Activated CD4-positive, alpha-beta T cell treated with anti-CD3 and anti-CD28 coated beads, Interleukin-2, amount 50 U/mL, for 16 hours (primary cell): ENCODE measurements at regions not wholly inside any gene's neighbourhood (a gene's known extent, or its start where the extent isn't known, plus 50 kb on each side); places are given as distances from the start of the nearest gene placed in this dataset.

Experiments
- DNase-seq: peaks from one replicate; pipeline ENCODE4 v3.0.0-alpha.2; 2020

DNA sequence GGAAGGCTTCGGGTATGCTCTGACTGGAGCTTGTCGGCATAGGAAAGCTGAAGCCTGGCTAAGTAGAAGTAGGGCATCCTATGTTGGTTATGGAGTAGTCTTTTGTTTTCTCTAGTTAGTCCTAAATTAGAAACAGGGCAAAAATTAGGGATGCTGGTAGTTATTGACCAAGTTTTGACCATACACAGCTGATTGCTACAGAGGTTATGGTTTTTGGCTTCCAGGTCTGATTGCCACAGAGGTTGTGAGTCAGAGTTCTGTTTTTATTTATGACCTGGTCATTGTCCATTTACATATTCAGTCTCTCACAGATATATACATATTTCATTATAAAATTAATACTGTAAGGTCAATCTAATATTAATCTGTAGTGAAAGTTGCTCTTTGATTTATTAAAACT lies 219.2 kb downstream of the FSCB start:
- DNase-seq: no peak

DNA sequence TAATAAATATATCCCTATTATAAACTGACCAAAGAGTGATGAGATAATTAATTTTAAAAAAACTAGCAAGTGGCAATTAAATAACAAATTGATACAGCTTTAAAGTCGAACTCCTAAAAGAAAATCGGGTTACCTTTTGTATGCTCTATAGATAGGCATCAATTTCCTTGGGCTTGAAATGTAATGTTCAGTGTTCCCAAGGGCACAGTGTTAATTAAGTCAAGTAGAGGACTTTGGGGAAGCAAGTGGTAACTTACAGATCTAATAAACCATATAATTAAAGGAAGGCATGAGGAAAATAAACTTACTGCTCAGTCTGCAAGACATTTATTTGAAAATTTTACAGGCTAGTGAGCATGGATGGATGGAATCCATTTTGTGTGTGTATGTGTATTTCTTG lies 220.9 kb downstream of the FSCB start:
- DNase-seq: no peak

DNA sequence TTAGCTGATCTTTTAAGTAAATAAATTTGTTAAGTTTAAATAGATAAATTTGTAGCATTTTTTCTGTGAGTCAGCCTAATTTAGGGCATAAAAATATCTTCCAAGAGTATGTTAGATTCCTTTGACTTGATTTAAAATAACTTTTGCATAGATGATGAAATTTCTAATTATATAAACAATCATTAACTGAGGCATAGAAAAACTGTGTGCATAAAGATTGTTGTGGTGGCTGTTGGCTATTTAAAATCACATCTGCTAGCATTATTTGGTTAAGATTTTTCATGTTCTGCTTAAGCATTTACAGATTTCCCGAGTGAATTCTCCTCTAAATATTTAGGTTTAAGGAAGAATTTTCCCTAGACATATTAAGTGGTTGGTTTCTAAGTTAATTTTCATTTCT lies 223.2 kb downstream of the FSCB start:
- DNase-seq: no peak

DNA sequence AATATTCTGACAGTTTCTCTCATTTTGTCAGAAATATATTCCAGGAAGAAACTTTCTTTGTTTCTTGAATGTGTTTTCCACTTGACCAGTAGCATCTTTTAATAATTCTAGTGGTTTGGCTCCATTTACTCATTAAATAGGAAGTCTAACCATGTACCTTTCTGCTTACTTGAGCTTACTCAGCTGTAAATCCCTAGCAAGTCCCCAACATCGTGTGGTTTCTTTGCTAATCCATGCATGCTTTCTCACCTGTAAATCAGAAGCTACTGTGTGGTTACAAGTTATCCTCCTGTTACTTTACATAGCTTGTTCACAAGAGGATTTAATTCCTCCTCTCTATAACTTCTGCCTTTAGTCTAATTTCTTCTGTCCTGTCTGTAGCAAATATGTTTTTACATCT lies 227.7 kb downstream of the FSCB start:
- DNase-seq: no peak

DNA sequence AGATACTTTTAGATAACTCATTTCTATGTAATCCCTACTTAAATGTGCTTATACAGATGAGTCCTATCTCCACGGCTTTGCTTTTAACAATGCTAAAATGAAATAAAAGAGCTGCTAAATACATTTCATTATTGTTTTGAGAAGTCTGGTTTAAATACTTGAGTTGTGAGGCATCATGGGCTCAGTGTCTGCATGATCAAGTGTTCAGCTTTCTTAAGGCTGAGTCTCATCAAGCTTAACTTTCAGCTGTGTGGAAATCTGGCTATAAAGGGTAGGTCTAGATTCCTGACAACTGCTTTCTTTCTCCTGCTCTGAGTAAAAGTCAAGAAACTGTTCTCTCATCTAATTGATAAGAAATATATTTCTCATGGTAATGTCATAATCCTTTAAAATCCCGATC lies 235.4 kb downstream of the FSCB start:
- DNase-seq: no peak

DNA sequence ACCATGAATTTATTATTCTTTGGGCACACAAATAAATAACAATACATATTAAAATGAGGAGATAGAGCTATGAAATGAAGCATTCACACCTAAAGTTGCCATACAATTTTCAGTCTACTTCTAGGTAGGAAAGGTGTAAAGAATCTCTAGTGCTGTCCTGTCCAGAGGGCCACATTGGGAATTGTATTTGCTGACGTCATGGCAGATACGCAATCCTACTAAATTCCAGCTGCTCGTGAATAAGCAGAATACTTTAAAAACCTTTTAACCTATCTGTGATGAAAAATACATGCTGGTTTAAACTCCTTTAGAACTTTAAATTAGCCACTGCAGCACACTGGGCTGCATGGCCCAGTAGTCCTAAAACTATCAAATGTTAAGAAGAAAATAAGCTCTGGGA lies 236.1 kb downstream of the FSCB start:
- DNase-seq: no peak

DNA sequence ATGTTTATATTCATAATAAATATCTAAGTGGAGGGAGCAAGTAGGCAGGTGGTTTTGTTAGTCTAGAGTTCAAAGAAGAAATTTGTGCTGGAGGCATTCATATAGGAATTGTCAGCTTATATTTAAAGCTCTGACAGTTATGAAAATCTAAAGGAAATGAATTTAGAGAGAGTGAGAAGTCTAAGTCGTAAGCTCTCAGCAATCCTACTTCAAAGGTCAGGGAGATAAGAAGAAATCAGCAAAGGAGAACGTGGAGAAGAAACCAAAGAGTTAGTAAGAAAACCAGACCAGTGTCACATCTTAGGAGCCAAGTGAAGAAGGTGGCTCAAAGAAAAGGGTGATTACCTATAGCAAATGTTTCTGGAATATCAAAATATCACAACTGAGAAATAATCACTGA lies 241.8 kb downstream of the FSCB start:
- DNase-seq: no peak

DNA sequence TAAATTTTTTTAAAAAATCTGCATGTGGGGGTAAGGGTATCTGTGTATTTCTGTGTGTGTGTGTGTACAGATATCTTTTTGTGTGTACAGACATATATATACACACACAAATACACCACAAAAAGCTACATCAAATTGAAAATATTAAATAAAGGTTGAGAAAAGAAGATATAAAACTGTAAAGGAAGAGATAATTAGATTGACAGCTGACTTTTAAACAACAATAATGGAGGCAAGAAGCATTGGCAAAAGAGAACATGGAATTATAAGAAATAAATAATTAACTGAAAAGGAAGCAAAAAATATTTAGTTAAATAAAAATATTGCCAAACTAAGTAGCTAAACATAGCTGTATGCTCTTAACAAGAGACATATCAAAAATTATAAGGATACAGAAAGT lies 291.4 kb downstream of the FSCB start:
- no peak for DNase-seq

DNA sequence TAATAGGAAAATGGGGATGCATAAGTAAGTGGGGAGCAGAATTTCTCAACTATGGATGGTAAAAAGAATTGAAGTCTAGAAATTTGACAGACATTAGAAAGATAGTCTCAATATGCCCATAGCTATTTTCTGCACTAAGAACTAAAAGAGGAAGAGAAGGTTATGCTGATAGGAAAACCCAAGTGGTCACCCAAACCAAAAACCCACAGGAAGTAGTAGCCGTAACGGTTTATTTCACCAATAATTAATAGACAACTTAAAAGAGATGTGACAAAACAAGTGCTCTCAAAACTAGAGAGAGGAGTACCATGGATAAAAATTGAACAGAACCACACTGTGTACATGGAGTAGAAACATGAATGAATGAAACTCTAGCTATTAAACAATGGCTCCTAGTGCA lies 295.4 kb downstream of the FSCB start:
- DNase-seq: no peak

DNA sequence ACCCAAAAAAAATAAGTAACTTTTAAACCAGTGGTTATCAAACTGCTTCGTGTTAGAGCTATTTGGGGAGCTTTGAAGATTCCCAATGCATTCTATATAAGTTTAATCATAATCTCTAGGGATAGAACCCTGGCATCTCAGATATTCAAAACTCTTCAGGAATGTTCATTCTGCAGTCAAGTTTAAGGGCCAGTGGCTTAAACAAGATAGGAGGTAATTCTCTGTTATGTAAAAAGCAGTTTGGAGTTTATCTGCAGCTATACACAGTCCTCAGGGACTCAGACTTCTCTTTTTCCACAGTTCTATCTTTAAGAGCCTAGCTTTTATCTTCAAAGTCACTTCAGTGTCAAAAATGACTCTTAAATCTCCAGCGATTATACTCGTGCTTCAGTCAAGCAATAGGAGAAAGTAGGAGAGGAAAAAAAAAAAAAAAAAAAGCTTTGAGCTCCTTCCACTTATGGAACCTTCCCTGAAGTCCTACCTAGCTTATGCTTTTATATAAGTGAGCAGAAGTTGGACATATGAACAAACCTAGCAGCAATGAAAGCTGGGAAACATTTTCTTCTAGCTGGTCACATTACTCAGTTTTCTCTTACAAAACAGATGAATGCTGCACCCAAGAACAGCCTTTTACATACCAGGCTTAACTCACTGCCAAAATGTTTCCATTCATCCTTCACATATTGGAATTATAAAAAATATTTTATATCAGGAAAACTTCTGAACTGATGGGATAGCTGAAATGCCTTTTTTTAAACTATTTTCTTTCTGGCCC lies 302.8 kb downstream of the FSCB start:
- DNase-seq: no peak

DNA sequence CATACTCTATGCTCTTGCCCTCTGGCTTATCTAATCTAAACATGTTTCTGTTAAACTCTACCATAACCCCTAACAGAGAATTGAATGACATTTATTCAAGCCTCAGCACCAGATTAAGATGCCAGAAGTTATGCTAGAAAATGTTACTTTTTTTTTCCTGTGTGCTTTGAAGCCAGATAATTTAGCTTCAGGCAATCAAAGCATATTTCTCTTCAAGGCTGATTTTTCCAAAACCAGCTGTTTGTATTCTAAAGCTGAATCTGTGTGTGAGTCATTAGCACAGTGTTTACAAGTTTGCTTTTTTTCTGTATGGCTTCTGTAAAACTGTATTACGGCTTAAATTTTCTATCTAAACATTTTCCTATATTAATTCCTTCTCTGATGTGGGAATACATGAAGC lies 326.1 kb downstream of the FSCB start:
- no peak for DNase-seq

DNA sequence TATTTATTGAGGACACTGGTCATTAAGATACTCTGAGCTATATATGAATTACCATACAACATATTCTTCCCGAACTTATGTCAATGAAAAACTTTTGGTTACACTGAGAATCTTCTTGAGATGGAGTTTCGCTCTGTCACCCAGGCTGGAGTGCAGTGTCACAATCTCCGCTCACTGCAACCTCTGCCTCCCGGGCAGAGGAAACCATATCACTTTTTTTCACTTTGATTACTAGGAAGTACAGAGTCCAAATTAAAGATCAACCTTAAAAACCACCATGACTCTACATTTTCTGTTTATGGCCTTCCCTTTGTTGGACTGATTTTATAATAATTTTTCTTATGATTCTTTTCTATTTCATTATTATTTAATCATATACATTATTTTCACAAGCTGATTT lies 336.5 kb downstream of the FSCB start:
- no peak for DNase-seq

DNA sequence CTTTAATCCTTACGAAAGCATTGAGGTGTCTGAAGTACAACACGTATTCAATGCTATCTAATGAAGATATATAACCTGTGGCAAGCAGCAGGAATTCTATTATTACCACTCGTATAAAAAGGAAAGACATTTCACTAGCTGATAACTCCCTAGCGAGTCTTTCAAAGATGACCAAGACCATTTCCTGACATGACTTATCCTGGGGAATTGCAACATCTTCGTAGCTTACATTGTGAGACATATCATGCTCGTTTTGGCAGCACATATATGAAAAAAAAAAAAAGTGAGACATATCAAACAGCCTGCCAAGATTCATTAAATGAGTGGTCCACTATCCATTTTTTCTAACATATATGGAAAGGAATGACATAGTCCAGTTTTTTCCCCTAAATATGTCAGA lies 337.0 kb downstream of the FSCB start:
- no peak for DNase-seq

DNA sequence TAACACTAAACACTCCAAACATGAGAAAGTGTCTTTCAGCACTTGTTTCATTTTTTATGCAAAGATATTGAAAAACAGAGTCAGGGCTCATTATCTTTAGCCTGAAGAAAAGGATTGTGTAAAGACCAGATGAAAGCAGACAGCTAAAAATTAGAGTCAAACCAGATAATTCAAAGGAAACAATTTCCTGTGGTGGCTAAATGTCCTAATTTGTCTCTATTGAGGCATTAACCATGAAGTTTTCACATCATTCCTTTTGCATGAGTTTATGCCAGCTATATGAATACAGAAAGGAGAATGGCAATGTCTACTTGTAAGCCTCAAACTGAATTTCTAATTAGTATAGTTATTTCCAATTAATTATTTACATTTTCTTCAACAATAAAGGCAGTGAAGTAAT lies 338.5 kb downstream of the FSCB start:
- DNase-seq: no peak

DNA sequence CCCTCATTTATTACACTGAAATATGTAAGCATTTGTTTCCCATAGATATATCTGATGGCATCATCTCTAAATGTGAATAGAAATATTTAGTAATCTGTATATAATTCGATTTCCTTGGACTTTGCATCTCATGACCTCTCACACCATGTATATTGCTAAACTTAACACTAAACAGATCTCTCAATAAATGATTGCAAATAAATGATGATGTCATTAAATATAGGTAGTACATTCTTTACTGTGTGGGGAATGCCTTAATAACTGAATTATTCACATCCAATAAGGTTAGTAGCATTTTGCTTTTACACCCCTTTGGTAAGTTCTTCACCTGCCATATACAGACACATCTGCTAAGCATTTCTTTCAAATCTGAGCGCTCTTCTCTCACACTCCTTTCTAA lies 340.5 kb downstream of the FSCB start:
- DNase-seq: no peak

DNA sequence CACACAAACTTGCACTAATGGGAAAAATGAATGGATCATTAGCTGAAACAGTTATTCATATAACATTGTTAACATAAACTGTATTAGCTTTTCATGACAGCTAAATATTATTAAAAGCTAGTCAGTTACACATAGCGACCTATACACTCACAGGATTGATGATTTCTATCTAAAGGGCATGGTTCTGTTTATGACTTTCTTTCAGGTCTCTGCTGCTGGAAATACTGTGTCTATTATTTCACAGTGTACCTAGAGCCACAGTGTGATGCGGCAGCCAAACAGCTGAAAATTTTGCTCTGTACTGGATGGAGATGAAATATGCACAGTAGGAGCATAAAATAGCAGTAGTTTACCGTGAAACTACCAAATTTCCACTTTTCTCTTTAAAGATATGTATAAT lies 341.1 kb downstream of the FSCB start:
- no peak for DNase-seq

DNA sequence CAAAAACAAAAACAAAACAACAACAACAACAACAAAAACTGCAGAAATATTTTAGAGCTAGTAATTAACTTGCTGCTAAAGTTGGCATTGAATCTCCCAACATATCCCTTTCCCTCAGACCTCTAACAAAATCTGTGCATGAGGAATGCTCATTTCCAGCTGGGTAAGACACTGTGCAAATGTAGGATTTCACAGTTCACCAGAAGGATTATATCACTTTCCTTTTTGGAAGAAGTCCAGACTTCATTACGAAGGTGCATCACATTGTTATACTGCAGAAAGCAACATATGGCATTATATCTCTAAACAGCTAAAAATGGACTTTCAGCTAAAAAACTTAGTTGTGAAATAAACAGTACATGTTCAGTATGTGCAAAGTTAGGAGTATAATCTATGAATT lies 341.8 kb downstream of the FSCB start:
- no peak for DNase-seq

DNA sequence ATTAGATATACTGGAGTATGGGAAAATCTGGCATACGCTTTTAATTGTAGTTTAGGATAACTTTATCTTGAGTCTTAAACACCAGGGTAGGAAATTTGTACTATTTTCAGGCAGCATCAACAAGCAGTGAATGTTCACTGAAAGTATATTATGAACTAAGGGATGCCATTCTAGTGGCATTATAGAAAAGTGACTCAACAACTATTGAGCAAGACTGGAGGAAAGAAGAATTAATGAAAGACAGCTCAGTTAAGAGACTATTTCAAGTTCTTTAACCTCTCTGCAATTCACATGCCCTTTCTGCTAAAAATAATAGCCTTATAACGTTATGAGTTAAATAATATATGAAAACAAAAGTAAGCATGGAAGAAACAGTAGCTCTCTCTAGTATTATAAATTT lies 343.1 kb downstream of the FSCB start:
- no peak for DNase-seq

DNA sequence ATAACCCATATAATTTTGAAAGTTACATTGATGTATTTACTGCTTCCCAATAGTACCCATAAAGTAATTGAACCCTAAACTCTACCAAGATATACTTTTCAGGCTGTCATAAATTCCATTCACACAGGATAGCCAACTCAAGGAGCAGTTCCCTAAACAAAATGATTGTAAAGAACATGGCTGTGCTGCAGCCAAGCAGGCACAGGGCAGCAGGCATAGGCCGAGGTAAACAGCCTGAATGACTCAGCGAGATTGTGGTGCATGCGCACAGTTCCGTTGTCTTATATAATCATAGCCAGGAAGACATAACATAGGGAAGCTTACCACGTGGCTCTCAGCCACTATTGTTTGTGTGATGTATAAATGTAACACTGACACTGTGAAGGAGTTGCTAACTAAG lies 344.9 kb downstream of the FSCB start:
- no peak for DNase-seq

DNA sequence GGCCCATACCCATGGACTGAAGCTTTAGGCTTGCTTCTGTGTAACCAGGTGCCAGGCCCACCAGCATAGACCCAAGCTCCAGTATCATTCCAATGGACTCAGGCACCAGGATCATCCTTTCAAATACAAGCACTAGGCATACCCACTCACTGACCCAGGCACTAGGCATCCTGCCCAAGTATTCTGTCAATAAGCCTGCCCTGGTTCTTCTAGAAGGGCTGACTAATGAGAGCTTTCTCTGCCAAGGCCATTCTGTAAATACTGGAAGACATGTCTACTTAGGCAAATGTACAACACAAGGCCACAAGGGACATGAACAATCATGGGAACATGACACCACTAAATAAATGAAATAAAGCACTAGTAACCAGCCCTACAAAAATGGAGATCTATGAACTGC lies 352.2 kb downstream of the FSCB start:
- no peak for DNase-seq

DNA sequence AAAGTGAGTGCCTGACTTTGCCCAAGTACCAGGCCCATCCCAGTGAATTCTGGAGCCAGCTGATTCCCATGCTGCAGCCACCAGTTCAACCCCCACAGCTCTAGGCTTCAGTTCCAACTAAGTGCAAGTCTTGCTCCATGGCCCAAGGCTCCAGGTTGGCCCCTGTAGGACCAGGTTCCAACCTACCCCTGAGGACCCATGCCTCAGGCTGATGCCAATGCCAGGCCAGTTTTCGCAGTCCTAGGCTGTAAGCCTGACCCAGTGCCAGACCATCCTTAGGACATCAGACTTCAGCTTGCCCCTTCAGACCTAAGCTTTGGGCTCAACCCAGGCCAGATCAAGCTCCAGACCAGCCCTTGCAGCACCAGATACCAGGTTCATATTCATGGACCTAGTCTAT lies 352.6 kb downstream of the FSCB start:
- no peak for DNase-seq

DNA sequence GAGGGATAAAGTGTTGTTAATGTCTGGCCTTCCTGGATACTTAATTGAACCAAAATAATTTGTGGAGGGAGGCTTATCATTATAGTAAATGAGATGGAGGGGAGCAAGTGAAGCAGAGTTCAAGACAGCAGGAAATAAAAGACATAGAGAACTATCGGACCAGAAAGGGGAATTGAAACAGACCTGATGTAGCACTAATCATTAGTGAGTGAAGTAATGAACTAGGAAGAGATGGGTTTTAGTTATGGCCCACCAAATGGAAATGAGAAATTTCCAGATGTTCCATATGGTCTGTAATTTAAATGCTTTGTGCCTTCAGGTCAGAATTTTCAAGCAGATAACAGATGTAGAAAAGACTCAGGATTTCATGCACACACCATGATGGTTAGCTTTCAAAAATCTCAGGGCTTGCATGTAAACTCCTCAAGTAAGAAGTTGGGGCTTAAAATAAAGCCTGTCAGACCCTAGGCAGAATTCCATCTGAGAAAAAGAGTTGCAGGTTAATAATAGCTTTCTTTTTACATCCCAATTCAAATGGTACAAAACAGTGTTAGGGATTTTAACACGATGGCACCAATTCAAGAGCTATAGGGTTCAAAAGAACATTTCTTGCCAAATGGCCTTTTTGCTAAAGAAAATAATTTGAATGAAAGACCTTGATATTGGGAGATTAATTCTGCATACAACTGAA lies 355.8 kb downstream of the FSCB start:
- DNase-seq: no peak

DNA sequence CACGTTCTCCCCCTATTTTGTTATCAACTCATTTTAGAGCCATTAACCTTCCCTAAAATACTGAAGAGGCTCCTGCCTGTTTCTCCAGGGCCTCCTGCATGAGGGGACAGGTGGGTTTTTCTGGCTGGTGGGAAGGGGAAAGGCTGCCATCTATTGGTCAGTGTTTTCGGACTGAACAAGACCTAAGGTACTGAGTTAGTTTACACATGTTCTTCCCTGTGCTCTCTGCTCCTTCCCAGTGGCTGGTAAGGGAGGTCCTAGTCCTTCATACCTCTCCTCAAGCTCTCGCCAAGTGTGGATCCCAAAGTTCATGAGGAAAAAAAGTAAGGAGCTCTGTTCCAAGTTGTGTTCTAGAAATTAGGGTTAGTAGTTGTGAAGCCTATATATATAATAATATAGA lies 357.5 kb downstream of the FSCB start:
- no peak for DNase-seq

DNA sequence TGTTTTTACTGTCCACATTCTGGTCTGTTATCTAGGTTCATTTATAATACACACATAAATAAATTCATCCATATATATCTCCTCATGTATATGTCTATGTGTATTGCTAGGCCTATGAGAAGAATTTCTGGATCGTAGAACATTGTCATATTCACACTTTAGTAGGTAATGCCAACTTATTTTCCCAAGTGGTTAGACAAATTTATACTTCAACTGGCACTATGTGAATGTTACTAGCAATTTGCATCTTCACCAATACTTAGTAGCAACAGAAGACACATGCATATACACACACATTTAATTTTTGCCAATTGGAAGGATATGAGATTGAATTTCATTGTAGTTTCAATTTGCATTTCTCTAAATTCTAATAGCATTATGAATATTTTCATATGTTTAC lies 365.1 kb downstream of the FSCB start:
- no peak for DNase-seq

DNA sequence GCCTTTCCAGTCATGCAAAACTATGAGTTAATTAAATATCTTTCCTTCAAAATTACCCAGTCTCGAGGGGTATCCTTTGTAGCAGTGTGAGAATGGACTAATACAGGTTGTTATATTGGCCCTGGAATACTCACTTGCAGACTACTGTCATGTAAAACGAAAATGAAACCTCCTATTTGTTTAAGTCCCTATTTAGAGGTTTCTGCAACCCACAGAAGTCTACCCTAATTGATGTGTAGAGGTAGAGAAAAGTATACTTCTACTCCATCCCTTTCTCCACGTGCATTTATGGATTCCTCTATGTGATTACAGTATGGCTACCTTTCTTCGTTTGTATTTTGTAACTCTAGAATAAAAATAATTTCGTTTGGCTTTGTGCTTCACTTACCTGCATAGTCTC lies 371.1 kb downstream of the FSCB start:
- DNase-seq: no peak
